ENCODE measurements at regions not wholly inside any gene's neighbourhood (a gene's known extent, or its start where the extent isn't known, plus 50 kb on each side); places are given as distances from the start of the nearest gene placed in this dataset.

GRCh38 chr4:11632025-11632424 is 203.3 kb upstream of the HS3ST1 start:
- H3K9me3 Mint-ChIP-seq: peaks cover 72% of the 10 kb centered on the region
- H3K27ac Mint-ChIP-seq: no peak overlapping the region
- peaks cover 3% of the 10 kb centered on the region for H3K27me3 Mint-ChIP-seq (ENCODE audit: low read depth)

GRCh38 chr4:11631416-11631815 is 202.7 kb upstream of the HS3ST1 start:
- Mint-ChIP-seq H3K4me1 (peaks cover 5% of the 10 kb centered on the region), H3K36me3 (peaks cover 58% of the 10 kb centered on the region), H3K27ac (no peak overlapping the region), H3K27me3 (ENCODE audit: low read depth) (peaks cover 3% of the 10 kb centered on the region), H3K4me3 (no peak overlapping the region), H3K9me3 (peaks cover 70% of the 10 kb centered on the region)
- no peak for DNase-seq (ENCODE audit: low spot score)
- CTCF ChIA-PET: no interaction called here
- TF ChIP-seq ATF1 (CRISPR knock-in tag; IDR thresholded peaks at IDR 0.05) (no peak), FOXP1 (CRISPR knock-in tag; IDR thresholded peaks at IDR 0.05; ENCODE audit: borderline replicate concordance) (no peak), PRDM15 (CRISPR knock-in tag; IDR thresholded peaks at IDR 0.05) (no peak), FOXP4 (CRISPR knock-in tag; IDR thresholded peaks at IDR 0.05) (no peak), SMAD3 (CRISPR knock-in tag; IDR thresholded peaks at IDR 0.05; ENCODE audit: borderline replicate concordance) (no peak), NR1H2 (CRISPR knock-in tag; IDR thresholded peaks at IDR 0.05) (no peak), TP53 (CRISPR knock-in tag; IDR thresholded peaks at IDR 0.05) (no peak)
- POLR2A ChIA-PET: no interaction called here
- ATAC-seq: no peak

More at GRCh38 chr4:11632025-11632424, 203.3 kb upstream of the HS3ST1 start:
- DNase-seq (ENCODE audit: low spot score): no peak
- TF ChIP-seq TCF7 (CRISPR knock-in tag; IDR thresholded peaks at IDR 0.05; ENCODE audit: low read depth): no peak
- no peak for TF ChIP-seq EMX1 (CRISPR knock-in tag; IDR thresholded peaks at IDR 0.05)
- no peak for TF ChIP-seq ZNF396 (CRISPR knock-in tag; IDR thresholded peaks at IDR 0.05; ENCODE audit: borderline replicate concordance)
- no peak for TF ChIP-seq ZMAT4 (CRISPR knock-in tag; IDR thresholded peaks at IDR 0.05)
- TF ChIP-seq ZBTB21 (CRISPR knock-in tag; IDR thresholded peaks at IDR 0.05; ENCODE audit: borderline replicate concordance): no peak
- no peak for TF ChIP-seq SMAD4 (CRISPR knock-in tag; IDR thresholded peaks at IDR 0.05)
- no peak for TF ChIP-seq CBFB (CRISPR knock-in tag; IDR thresholded peaks at IDR 0.05; ENCODE audit: low read depth)
- TF ChIP-seq NR1H2 (CRISPR knock-in tag; IDR thresholded peaks at IDR 0.05): no peak
- no peak for TF ChIP-seq STAT6 (CRISPR knock-in tag; conservative IDR thresholded peaks at IDR 0.05; ENCODE audit: low read depth)
- no peak for TF ChIP-seq E2F5 (CRISPR knock-in tag; IDR thresholded peaks at IDR 0.05)
- peaks cover 60% of the 10 kb centered on the region for H3K36me3 Mint-ChIP-seq
- peaks cover 5% of the 10 kb centered on the region for H3K4me1 Mint-ChIP-seq
- H3K4me3 Mint-ChIP-seq: no peak overlapping the region
- ChIA-PET POLR2A (no interaction called here), CTCF (no interaction called here)
- ATAC-seq: no peak
